HUES6 (cell line): ENCODE measurements at regions not wholly inside any gene's neighbourhood (a gene's known extent, or its start where the extent isn't known, plus 50 kb on each side); places are given as distances from the start of the nearest gene placed in this dataset.

Experiments
- H3K27ac ChIP-seq: 2 replicates; pipeline ENCODE4 v1.7.0; 2013; ENCODE audit warnings: low read depth, mild to moderate bottlenecking, low read length, inconsistent platforms
- H3K27me3 ChIP-seq: 2 replicates; pipeline ENCODE4 v1.6.1; 2013; ENCODE audit warnings: low read length; ENCODE audit not compliant: control insufficient read depth, insufficient read depth
- H3K36me3 ChIP-seq: 2 replicates; pipeline ENCODE4 v1.6.1; 2013; ENCODE audit warnings: low read length; ENCODE audit not compliant: control insufficient read depth, insufficient read depth
- H3K4me1 ChIP-seq: 2 replicates; pipeline ENCODE4 v1.6.1; 2013; ENCODE audit warnings: low read length; ENCODE audit not compliant: control insufficient read depth, insufficient read depth
- H3K4me3 ChIP-seq: 2 replicates; pipeline ENCODE4 v1.5.1; 2013; ENCODE audit warnings: low read depth, low read length
- H3K9ac ChIP-seq: one replicate; pipeline ENCODE4 v1.6.1; 2013; ENCODE audit warnings: mild to moderate bottlenecking, low read length
- H3K9me3 ChIP-seq: 2 replicates; pipeline ENCODE4 v1.6.1; 2013; ENCODE audit warnings: low read depth, low read length; ENCODE audit not compliant: control insufficient read depth, insufficient read depth

DNA sequence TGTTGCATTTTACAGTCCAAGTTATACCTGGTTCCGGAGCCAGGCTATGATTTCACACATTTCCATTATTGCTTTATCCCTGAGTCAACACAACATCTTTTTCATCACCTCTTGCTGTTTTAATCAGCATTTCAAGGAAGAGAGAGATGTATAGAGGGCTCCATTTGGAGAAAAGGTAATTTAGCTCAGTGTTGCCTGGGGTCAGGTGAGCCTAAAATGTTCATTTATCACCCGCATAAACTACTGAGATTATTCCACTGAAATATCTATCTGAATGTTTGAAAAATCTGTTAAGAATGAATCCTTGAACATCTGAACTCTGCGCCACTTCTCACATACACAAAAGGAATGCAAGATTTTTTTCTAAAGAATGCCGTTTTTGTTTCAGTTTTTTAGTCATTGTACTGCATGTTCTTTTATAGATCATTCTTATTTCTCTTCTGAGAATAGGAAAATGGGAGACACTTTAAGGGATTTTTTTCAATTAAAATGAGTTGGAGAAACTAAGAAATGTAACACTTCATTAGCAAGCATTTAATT is 51.5 kb upstream of the AGTR1 start:
- H3K4me3 ChIP-seq = no peak overlapping the region
- H3K36me3 ChIP-seq = no peaks in the 10 kb centered on the region
- H3K27me3 ChIP-seq = no peaks in the 10 kb centered on the region
- no peaks in the 10 kb centered on the region for H3K9me3 ChIP-seq
- H3K9ac ChIP-seq = no peak overlapping the region
- no peak overlapping the region for H3K27ac ChIP-seq
- H3K4me1 ChIP-seq = no peaks in the 10 kb centered on the region
